Kidney (tissue), 13 donors: ENCODE measurements at regions not wholly inside any gene's neighbourhood (a gene's known extent, or its start where the extent isn't known, plus 50 kb on each side); places are given as distances from the start of the nearest gene placed in this dataset.

ENCODE experiments used
- DNase-seq, 5 donors: peaks; one replicate each; pipeline ENCODE4 v3.0.0-alpha.2; 2013 to 2020
- FAIRE-seq: peaks from 2 replicates; lab custom pipeline; 2012; peaks lifted over from hg19 to GRCh38; lab: Jason Lieb, UNC
- H3K27ac ChIP-seq, 2 donors: one replicate each; pipeline ENCODE4 v1.7.0; 2013; ENCODE audit warnings: low read depth in 2 of 2, low read length in 2 of 2, inconsistent platforms in 1 of 2
- H3K27me3 ChIP-seq: one replicate; pipeline ENCODE4 v1.7.1; 2013; ENCODE audit warnings: low read length, inconsistent platforms; ENCODE audit not compliant: control insufficient read depth, insufficient read depth
- H3K36me3 ChIP-seq, 3 donors: one replicate each; pipeline versions ENCODE4 v1.7.0 to v1.7.1; 2013; ENCODE audit warnings: low read length in 3 of 3, control low read depth in 1 of 3, inconsistent platforms in 1 of 3; ENCODE audit not compliant: insufficient read depth in 3 of 3, control insufficient read depth in 2 of 3
- H3K4me1 ChIP-seq, 3 donors: one replicate each; pipeline versions ENCODE4 v1.7.0 to v1.7.1; 2013; ENCODE audit warnings: low read length in 3 of 3, inconsistent platforms in 1 of 3, low read depth in 1 of 3; ENCODE audit not compliant: control insufficient read depth in 2 of 3, insufficient read depth in 2 of 3
- H3K4me3 ChIP-seq, 3 donors: one replicate each; pipeline versions ENCODE4 v1.7.0 to v1.8.1; 2013; ENCODE audit warnings: low read length in 3 of 3, control low read depth in 1 of 3, inconsistent platforms in 1 of 3
- H3K9ac ChIP-seq, 3 donors: one replicate each; pipeline versions ENCODE4 v1.7.0 to v1.7.1; 2013; ENCODE audit warnings: low read length in 3 of 3, control low read depth in 1 of 3, inconsistent platforms in 1 of 3
- H3K9me3 ChIP-seq, 3 donors: one replicate each; pipeline versions ENCODE4 v1.7.0 to v1.7.1; 2013; ENCODE audit warnings: low read length in 3 of 3, control low read depth in 1 of 3, inconsistent platforms in 1 of 3; ENCODE audit not compliant: control insufficient read depth in 2 of 3, insufficient read depth in 1 of 3
- intact Hi-C: fragments of 100-400 bp; cut with DNase I; formaldehyde crosslinking; loops from one replicate; pipeline ENCODE4 v1.11.1; 2022
- TF ChIP-seq, protein P1 (sequence below): IDR thresholded peaks from 3 replicates; pipeline ENCODE4 v1.5.1; 2012; ENCODE audit warnings: mild to moderate bottlenecking, moderate library complexity, borderline replicate concordance; ENCODE audit not compliant: insufficient read depth; ENCODE audit errors: extremely low read depth
- donor health status: control.
- donor health status: control.
- donor health status: control.
- donor health status: control.
- donor health status: control.
- donor health status: DM: yes; HTN: yes; CAD: no.
- donor health status: Normal renal cell carcinoma (clear cell type).

DNA sequence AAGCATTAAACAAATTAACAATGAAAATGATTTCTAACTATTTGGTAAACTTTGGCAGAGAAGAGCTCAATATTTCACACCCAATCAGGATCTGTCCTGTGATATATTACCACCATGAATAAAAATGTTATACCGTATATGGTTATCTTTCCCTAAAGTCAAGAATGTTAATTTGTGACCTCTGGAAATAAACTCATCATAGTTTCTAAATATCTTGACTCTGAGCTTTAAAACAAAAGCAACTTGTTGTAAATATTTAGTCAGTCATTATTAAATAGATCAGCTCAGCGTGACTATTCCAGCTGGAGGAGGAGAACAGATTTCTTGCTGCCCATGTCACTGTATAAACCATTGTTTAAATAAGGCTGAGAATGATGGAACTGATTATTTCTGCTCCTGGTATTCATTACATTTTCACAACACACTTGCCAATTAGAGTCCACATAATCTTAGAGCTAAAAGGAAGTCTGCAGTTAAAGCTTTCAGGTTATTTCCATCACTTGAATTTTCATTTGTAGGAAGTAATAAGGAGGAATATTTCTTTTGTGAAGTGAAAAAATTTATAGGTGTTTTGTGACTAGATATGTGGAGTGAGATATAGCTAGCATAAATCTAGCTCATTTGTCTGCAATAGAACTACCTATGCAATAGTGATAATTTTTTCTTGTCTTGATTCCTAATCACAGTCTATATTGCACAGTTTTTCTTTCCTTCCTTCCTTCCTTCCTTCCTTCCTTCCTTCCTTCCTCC is 106.5 kb upstream of the P2RY1 start:
- no peaks in the 10 kb centered on the region for H3K9me3 ChIP-seq
- no peak overlapping the region for H3K27ac ChIP-seq
- H3K27me3 ChIP-seq, result no peaks in the 10 kb centered on the region
- no peaks in the 10 kb centered on the region for H3K36me3 ChIP-seq
- H3K4me3 ChIP-seq, result no peak overlapping the region
- FAIRE-seq, result no peak
- TF ChIP-seq, protein P1, sequence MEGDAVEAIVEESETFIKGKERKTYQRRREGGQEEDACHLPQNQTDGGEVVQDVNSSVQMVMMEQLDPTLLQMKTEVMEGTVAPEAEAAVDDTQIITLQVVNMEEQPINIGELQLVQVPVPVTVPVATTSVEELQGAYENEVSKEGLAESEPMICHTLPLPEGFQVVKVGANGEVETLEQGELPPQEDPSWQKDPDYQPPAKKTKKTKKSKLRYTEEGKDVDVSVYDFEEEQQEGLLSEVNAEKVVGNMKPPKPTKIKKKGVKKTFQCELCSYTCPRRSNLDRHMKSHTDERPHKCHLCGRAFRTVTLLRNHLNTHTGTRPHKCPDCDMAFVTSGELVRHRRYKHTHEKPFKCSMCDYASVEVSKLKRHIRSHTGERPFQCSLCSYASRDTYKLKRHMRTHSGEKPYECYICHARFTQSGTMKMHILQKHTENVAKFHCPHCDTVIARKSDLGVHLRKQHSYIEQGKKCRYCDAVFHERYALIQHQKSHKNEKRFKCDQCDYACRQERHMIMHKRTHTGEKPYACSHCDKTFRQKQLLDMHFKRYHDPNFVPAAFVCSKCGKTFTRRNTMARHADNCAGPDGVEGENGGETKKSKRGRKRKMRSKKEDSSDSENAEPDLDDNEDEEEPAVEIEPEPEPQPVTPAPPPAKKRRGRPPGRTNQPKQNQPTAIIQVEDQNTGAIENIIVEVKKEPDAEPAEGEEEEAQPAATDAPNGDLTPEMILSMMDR, result no peak
- intact Hi-C loops, result no loop called here
- DNase-seq, result peak in 1 of 5 donors; percentile 5
- no peak overlapping the region for H3K9ac ChIP-seq
- H3K4me1 ChIP-seq, result no peaks in the 10 kb centered on the region

DNA sequence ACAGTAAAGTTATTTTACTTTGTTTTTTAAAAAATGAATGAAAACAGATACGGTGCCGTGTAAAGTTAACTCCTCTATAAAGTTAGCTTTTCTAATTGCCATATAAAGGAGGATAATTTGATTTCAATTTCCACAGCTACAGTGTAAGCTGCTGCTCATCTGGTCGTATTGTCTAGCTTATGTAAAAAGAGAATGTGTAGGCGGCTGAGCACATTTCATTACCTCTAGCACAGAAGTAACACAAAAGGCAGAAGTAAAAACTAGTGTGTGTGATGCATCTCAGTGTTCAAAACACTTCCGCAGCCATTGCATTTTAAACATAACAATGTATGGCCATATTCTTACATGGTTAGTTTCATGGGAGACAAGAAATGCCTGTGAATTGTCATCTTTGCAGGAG is 105.0 kb upstream of the P2RY1 start:
- intact Hi-C loops, result no loop called here
- FAIRE-seq (no peak), DNase-seq (no peak)
- TF ChIP-seq, protein P1, result no peak
- Histone ChIP-seq H3K4me3 (no peak overlapping the region), H3K27ac (no peak overlapping the region), H3K9me3 (no peaks in the 10 kb centered on the region), H3K9ac (no peak overlapping the region), H3K4me1 (no peaks in the 10 kb centered on the region), H3K27me3 (no peaks in the 10 kb centered on the region), H3K36me3 (no peaks in the 10 kb centered on the region)

DNA sequence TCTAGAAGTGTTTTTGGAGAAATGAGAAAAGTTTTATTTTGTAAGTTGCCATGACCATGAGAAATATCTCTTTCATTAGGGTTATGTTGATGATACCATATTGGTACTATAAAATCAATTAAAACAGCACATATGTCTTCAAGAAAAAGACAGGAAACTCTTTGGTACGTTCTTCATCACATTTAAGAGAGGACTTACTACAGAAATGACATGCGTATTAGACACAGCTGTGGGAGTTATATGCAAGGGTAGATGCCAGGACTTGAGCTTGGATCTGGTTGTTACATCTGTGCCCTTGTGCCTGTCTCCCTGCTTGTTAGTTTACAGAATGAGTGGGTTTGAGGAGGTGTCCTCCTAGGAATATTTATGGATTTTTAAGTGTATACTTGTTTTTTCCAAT is 103.4 kb upstream of the P2RY1 start:
- Histone ChIP-seq H3K9ac (no peak overlapping the region), H3K27ac (no peak overlapping the region), H3K36me3 (no peaks in the 10 kb centered on the region), H3K9me3 (no peaks in the 10 kb centered on the region), H3K4me1 (no peaks in the 10 kb centered on the region), H3K27me3 (no peaks in the 10 kb centered on the region), H3K4me3 (no peak overlapping the region)
- FAIRE-seq, result no peak
- no peak for DNase-seq
- intact Hi-C loops, result no loop called here
- TF ChIP-seq, protein P1, result no peak
